T-cell (primary cell): ENCODE measurements at regions not wholly inside any gene's neighbourhood (a gene's known extent, or its start where the extent isn't known, plus 50 kb on each side); places are given as distances from the start of the nearest gene placed in this dataset.

Experiments
- ATAC-seq, 4 experiments: fragments of 200-7000 bp in 3 of 4; fragments of 150-1000 bp in 1 of 4; cut with Tn5 transposase; replicated peaks in 1 of 4; 1 replicate in 3 of 4; 2 replicates in 1 of 4; pipeline ENCODE4 v1.10.0; 2021; ENCODE audit warnings: moderate library complexity in 3 of 4, mild to moderate bottlenecking in 2 of 4, moderate number of reproducible peaks in 1 of 4
- CTCF ChIA-PET, 2 donors: fragments of 300-600 bp; sonication (Branson Sonifier 250); formaldehyde crosslinking; loops; one replicate each; lab custom pipeline; 2022; ENCODE audit warnings: antibody characterized with exemption in 2 of 2; lab: Charles Lee
- POLR2A ChIA-PET, 2 donors: fragments of 300-600 bp; sonication (Branson Sonifier 250); formaldehyde crosslinking; loops; one replicate each; lab custom pipeline; 2022; ENCODE audit warnings: antibody characterized with exemption in 2 of 2; lab: Charles Lee
- DNase-seq, 35 experiments: peaks; one replicate each; pipeline versions ENCODE4 v3.0.0 to v3.0.0-alpha.2; 2013 to 2023
- H3K27ac ChIP-seq: one replicate; pipeline ENCODE4 v1.5.1; 2013; ENCODE audit warnings: low read length
- H3K27me3 ChIP-seq, 2 experiments: replicated peaks in 1 of 2; 1 replicate in 1 of 2; 2 replicates in 1 of 2; pipeline versions ENCODE4 v1.6.1 to v1.7.0; 2013; ENCODE audit warnings: low read length in 1 of 2, mixed read lengths in 1 of 2; ENCODE audit not compliant: control insufficient read depth in 2 of 2, insufficient read depth in 2 of 2; ENCODE audit errors: extremely low read depth in 1 of 2
- H3K36me3 ChIP-seq, 2 donors: 1 replicate in 1 of 2; 2 replicates in 1 of 2; pipeline versions ENCODE4 v1.6.1 to v1.7.0; 2013; ENCODE audit warnings: low read length in 1 of 2; ENCODE audit not compliant: control insufficient read depth in 2 of 2, insufficient read depth in 1 of 2; ENCODE audit errors: extremely low read depth in 1 of 2
- H3K4me1 ChIP-seq, 2 experiments: 1 replicate in 1 of 2; 2 replicates in 1 of 2; pipeline versions ENCODE4 v1.6.1 to v1.7.0; 2013; ENCODE audit warnings: low read length in 2 of 2, mixed read lengths in 1 of 2; ENCODE audit not compliant: insufficient read depth in 2 of 2, control insufficient read depth in 1 of 2; ENCODE audit errors: extremely low read depth in 1 of 2
- H3K4me3 ChIP-seq, 2 donors: 1 replicate in 1 of 2; 2 replicates in 1 of 2; pipeline versions ENCODE4 v1.5.1 to v1.7.0; 2013; ENCODE audit warnings: mild to moderate bottlenecking in 2 of 2, low read length in 1 of 2, moderate library complexity in 1 of 2; ENCODE audit not compliant: control insufficient read depth in 1 of 2; ENCODE audit errors: extremely low read depth in 1 of 2
- H3K9me3 ChIP-seq: 2 replicates; pipeline ENCODE4 v1.7.0; 2013
- H3K27ac Mint-ChIP-seq, 2 donors: one replicate each; pipeline ENCODE4 v1.8.0; 2020 to 2021; ENCODE audit warnings: mild to moderate bottlenecking in 2 of 2, mixed read lengths in 2 of 2
- H3K27me3 Mint-ChIP-seq, 2 donors: one replicate each; pipeline ENCODE4 v1.8.0; 2021 to 2022; ENCODE audit warnings: mixed read lengths in 2 of 2
- H3K36me3 Mint-ChIP-seq: one replicate; pipeline ENCODE4 v1.8.0; 2021; ENCODE audit warnings: mixed read lengths
- H3K4me1 Mint-ChIP-seq, 3 donors: one replicate each; pipeline ENCODE4 v1.8.0; 2020 to 2022; ENCODE audit warnings: mixed read lengths in 3 of 3, mild to moderate bottlenecking in 1 of 3
- H3K4me3 Mint-ChIP-seq, 3 donors: one replicate each; pipeline ENCODE4 v1.8.0; 2020 to 2022; ENCODE audit warnings: mild to moderate bottlenecking in 3 of 3, mixed read lengths in 3 of 3, moderate library complexity in 3 of 3
- H3K9me3 Mint-ChIP-seq, 3 donors: one replicate each; pipeline ENCODE4 v1.8.0; 2020 to 2022; ENCODE audit warnings: mixed read lengths in 3 of 3
- WGBS: methylation state at CpG from one replicate; pipeline ENCODE4 v1.1.5; 2013; ENCODE audit warnings: missing lambda C conversion rate; ENCODE audit not compliant: insufficient coverage; 5-methylcytosine and 5-hydroxymethylcytosine counted together

DNA sequence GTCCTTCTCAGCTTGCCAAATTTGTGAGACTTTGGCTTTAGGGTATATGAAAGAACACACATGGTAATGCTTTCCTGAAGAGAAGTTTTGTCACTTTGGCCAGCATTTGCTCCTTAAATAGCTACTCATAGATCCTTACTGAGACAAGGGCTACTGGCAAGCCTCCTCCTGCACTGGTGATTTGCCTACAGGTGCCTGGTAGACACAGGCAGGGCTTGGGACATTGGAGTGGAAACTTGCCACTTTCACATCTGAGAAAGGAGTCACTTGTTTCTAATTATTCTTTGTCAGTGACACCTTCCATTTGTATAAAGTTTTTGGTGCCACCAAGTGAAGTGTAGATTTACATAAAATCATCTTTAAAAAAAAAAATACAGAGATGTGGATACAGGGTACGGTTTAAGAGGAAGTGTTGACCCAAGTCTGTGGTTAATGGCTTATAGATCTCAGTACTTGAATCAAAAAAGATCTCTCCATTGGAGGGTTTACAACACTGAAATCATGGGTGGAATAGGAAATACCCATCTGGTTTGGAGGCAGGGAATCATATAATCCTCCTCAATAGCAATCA is 132.8 kb upstream of the GADL1 start:
- H3K27ac Mint-ChIP-seq, result no peak overlapping the region
- H3K4me1 Mint-ChIP-seq, result no peaks in the 10 kb centered on the region
- Histone ChIP-seq H3K27me3 (no peaks in the 10 kb centered on the region), H3K4me1 (no peaks in the 10 kb centered on the region), H3K27ac (no peak overlapping the region), H3K9me3 (no peaks in the 10 kb centered on the region), H3K4me3 (no peak overlapping the region), H3K36me3 (no peaks in the 10 kb centered on the region)
- ATAC-seq, result no peak
- no peaks in the 10 kb centered on the region for H3K36me3 Mint-ChIP-seq
- no CpG with 5 or more reads among the region's 1 CpG for WGBS
- ChIA-PET POLR2A (no interaction called here), CTCF (no interaction called here)
- DNase-seq, result no peak
- peaks cover 0 to 9% (median 5%) of the 10 kb centered on the region in 3 donors for H3K9me3 Mint-ChIP-seq
- H3K27me3 Mint-ChIP-seq, result no peaks in the 10 kb centered on the region
- H3K4me3 Mint-ChIP-seq, result no peak overlapping the region

DNA sequence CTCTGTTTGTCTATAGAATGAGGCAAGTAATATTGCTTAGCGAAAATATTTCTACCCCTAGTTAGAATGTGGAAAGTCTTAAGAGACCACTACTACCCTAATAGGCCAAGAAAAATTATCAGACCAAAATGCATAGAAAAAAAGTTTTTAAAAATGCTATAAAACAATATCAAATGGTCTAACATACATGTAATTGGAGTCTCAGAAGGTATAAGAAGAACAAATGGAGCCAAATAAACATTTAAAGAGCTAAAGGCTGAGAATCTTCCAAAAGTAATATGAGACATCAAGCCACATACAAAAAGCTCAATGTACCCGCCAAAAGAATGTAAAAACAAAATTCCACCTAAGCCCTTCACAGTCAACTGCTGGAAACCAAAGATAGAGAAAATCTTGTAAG is 133.5 kb upstream of the GADL1 start:
- DNase-seq, result no peak
- H3K9me3 ChIP-seq, result no peaks in the 10 kb centered on the region
- H3K27ac Mint-ChIP-seq, result no peak overlapping the region
- no peak for ATAC-seq
- no peaks in the 10 kb centered on the region for H3K27me3 ChIP-seq
- H3K27me3 Mint-ChIP-seq, result no peaks in the 10 kb centered on the region
- H3K4me1 Mint-ChIP-seq, result no peaks in the 10 kb centered on the region
- no peaks in the 10 kb centered on the region for H3K36me3 ChIP-seq
- no peak overlapping the region for H3K27ac ChIP-seq
- peaks cover 0 to 9% (median 5%) of the 10 kb centered on the region in 3 donors for H3K9me3 Mint-ChIP-seq
- CTCF ChIA-PET, result no interaction called here
- no peaks in the 10 kb centered on the region for H3K4me1 ChIP-seq
- no peak overlapping the region for H3K4me3 ChIP-seq
- no CpG with 5 or more reads among the region's 2 CpGs for WGBS
- POLR2A ChIA-PET, result no interaction called here
- no peaks in the 10 kb centered on the region for H3K36me3 Mint-ChIP-seq
- H3K4me3 Mint-ChIP-seq, result no peak overlapping the region

DNA sequence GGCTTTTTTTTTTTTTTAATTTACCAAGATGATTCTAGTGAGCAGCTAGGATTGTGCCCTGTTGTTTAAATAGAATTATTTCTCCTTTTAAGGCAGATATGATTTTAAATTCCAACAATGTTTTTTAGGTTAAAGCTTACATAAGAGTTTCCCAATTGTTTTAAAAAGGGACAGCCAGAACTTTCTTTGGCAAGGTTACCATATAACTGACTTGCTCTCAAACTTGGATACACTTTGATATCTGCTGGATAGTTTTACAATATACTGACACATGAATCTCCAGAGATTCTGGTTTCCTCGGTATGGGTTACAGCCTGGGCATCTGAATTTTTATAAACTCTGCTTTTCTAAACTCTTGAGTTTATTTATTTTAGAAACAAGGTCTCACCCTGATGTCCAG is 134.3 kb upstream of the GADL1 start:
- POLR2A ChIA-PET, result interaction anchor here in 1 of 2 donors (0.7 kb wide), 1 partner anchor 16 kb away, joined by 5 read pairs; no protein-coding TSS in a partner anchor
- CTCF ChIA-PET, result no interaction called here
- no peak overlapping the region for H3K27ac ChIP-seq

DNA sequence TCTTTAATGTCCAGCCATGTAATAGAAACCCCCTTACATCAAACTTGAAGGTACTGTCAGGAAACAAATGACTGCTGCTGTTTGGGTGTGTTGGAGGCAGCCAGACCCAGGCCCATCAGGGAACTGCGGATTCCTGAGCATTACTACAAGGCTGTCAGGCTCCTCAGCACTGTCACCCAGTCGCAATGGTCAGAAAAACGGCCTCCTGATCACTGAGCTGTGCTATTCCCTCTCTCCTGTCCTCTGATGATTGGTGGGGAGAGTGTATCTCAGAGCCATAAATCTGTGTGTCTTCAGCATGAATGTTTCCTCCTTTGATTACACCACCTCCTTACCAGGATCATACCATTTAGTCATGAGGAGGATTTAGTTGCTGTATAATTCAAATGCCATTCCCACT is 135.2 kb upstream of the GADL1 start:
- DNase-seq (no peak), ATAC-seq (no peak)
- H3K4me3 Mint-ChIP-seq, result no peak overlapping the region
- Histone ChIP-seq H3K4me1 (no peaks in the 10 kb centered on the region), H3K27me3 (no peaks in the 10 kb centered on the region), H3K9me3 (no peaks in the 10 kb centered on the region), H3K27ac (no peak overlapping the region), H3K4me3 (no peak overlapping the region), H3K36me3 (no peaks in the 10 kb centered on the region)
- CTCF ChIA-PET, result no interaction called here
- H3K4me1 Mint-ChIP-seq, result no peaks in the 10 kb centered on the region
- peaks cover 0 to 9% (median 5%) of the 10 kb centered on the region in 3 donors for H3K9me3 Mint-ChIP-seq
- no peaks in the 10 kb centered on the region for H3K27me3 Mint-ChIP-seq
- POLR2A ChIA-PET, result no interaction called here
- no peaks in the 10 kb centered on the region for H3K36me3 Mint-ChIP-seq
- no peak overlapping the region for H3K27ac Mint-ChIP-seq
- 57% methylated on average over 1 of the region's 3 CpGs for WGBS

More for the DNA sequence above, 134.3 kb upstream of the GADL1 start:
- H3K9me3 ChIP-seq, result no peaks in the 10 kb centered on the region
- Mint-ChIP-seq H3K27ac (no peak overlapping the region), H3K9me3 (peaks cover 0 to 9% (median 5%) of the 10 kb centered on the region in 3 donors), H3K36me3 (no peaks in the 10 kb centered on the region), H3K4me1 (no peaks in the 10 kb centered on the region), H3K4me3 (no peak overlapping the region), H3K27me3 (no peaks in the 10 kb centered on the region)
- ATAC-seq (no peak), DNase-seq (no peak)
- no CpG with 5 or more reads among the region's 1 CpG for WGBS
- H3K36me3 ChIP-seq, result no peaks in the 10 kb centered on the region
- H3K27me3 ChIP-seq, result no peaks in the 10 kb centered on the region
- no peak overlapping the region for H3K4me3 ChIP-seq
- H3K4me1 ChIP-seq, result no peaks in the 10 kb centered on the region

DNA sequence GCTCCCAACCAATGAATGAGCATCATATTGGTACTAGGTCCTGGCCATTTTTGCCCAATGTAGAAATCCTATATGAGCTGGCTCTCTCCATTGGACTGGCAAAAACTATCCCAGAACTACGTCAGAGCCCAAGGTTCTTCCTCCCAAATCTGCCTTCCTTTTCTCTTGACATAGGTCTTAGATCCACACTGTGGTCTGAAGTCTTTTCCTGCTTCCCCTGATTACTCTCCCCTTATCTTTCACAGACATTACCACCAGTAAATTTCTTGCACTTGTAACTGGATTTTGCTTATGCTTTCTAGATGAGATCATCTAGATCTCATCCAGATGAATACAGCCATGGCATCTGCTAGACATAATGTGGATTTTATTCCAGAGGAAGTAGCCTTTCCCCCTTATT is 141.2 kb upstream of the GADL1 start:
- Mint-ChIP-seq H3K4me3 (no peak overlapping the region), H3K36me3 (no peaks in the 10 kb centered on the region)
- CTCF ChIA-PET, result no interaction called here

DNA sequence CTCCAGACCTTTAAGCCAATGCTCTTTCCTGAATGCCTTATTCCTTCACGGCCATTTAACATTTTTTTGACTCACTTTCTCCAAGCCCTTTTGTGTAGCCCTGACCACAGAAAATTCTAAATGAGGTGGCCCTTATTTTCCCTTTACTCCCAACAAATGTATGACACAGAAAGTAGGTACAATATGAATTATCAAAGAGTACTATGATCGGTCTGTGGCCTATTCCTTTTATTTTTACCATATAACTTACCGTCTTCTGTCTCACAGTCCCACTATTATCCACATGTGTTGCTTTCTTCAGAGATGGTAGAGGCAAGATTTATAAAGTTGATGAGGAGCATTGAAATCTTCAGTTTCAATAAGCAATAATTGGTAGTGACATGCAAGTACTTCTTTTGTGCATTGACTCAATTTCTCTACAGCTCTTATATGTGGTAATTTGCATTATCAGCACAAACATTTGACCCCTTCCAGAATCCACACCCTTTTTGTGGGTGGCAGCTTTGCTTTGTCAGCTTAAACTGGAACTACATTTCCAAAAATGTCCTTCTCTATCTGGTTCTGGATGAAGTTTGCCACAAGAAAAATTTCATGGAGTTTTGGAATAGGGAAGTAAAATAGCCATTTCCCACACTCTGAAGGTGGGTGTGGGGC is 143.8 kb upstream of the GADL1 start:
- Histone ChIP-seq H3K27me3 (no peaks in the 10 kb centered on the region), H3K36me3 (no peaks in the 10 kb centered on the region), H3K4me3 (no peak overlapping the region), H3K4me1 (no peaks in the 10 kb centered on the region), H3K27ac (no peak overlapping the region), H3K9me3 (no peaks in the 10 kb centered on the region)
- CTCF ChIA-PET, result interaction anchor here in 1 of 2 donors (0.5 kb wide), 1 partner anchor 51 kb away, joined by 4 read pairs; no protein-coding TSS in a partner anchor
- WGBS, result no CpG with 5 or more reads among the region's 3 CpGs
- no peaks in the 10 kb centered on the region for H3K27me3 Mint-ChIP-seq
- no peaks in the 10 kb centered on the region for H3K4me1 Mint-ChIP-seq
- DNase-seq, result no peak
- no peak overlapping the region for H3K27ac Mint-ChIP-seq
- peaks cover 3% of the 10 kb centered on the region for H3K36me3 Mint-ChIP-seq
- no peak for ATAC-seq
- POLR2A ChIA-PET, result no interaction called here
- H3K9me3 Mint-ChIP-seq, result peaks cover 6 to 8% (median 8%) of the 10 kb centered on the region in 3 donors
- no peak overlapping the region for H3K4me3 Mint-ChIP-seq

More for the DNA sequence above, 141.2 kb upstream of the GADL1 start:
- Histone ChIP-seq H3K9me3 (no peaks in the 10 kb centered on the region), H3K27me3 (no peaks in the 10 kb centered on the region), H3K4me1 (no peaks in the 10 kb centered on the region), H3K27ac (no peak overlapping the region), H3K36me3 (no peaks in the 10 kb centered on the region), H3K4me3 (no peak overlapping the region)
- Mint-ChIP-seq H3K27ac (no peak overlapping the region), H3K27me3 (no peaks in the 10 kb centered on the region), H3K4me1 (no peaks in the 10 kb centered on the region), H3K9me3 (no peaks in the 10 kb centered on the region)
- DNase-seq (no peak), ATAC-seq (no peak)
- WGBS, result 75% methylated on average over 1 of the region's 1 CpG
- POLR2A ChIA-PET, result no interaction called here
